ENCODE measurements at regions not wholly inside any gene's neighbourhood (a gene's known extent, or its start where the extent isn't known, plus 50 kb on each side); places are given as distances from the start of the nearest gene placed in this dataset.

DNA sequence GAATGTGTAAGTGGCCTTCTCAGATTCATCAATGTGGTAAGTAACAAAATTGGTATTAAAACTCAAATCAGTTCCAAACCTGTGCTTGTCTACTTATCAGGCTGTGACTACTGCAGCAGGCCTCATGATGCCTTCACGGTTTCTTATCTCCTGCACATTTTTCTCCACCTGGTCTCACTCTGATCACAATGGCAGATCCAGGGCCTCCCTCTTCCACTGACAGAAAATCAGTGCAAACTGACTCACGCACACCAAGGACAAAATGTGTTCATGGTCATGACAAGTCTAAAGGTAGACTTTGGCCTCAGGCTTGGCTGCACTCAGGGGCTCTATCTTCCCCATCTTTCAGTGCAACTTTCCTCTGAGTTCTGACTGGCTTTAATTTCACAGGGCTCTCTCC lies 56.7 kb upstream of the ATP1A1 start:
- FAIRE-seq: no peak

DNA sequence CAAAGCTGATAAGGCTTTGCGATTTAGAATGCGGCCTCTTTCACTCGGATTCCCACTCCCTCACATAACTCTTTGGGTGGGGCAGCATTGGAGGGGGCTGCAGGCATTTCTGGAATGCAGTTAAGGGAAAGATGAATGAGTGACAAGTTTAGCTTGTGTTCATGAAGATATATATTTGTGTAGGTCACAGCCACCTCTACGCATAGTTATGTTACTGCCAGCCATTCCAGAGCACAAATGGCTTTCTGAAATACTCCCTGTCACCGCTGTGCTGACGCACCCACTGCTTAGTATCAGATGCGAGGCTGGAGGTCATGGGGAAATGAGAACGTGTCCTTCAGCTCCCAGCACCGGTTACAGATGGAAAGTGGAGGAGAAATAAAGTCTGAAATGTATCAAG lies 54.1 kb upstream of the ATP1A1 start:
- no peak for FAIRE-seq
- TF ChIP-seq, protein P1, sequence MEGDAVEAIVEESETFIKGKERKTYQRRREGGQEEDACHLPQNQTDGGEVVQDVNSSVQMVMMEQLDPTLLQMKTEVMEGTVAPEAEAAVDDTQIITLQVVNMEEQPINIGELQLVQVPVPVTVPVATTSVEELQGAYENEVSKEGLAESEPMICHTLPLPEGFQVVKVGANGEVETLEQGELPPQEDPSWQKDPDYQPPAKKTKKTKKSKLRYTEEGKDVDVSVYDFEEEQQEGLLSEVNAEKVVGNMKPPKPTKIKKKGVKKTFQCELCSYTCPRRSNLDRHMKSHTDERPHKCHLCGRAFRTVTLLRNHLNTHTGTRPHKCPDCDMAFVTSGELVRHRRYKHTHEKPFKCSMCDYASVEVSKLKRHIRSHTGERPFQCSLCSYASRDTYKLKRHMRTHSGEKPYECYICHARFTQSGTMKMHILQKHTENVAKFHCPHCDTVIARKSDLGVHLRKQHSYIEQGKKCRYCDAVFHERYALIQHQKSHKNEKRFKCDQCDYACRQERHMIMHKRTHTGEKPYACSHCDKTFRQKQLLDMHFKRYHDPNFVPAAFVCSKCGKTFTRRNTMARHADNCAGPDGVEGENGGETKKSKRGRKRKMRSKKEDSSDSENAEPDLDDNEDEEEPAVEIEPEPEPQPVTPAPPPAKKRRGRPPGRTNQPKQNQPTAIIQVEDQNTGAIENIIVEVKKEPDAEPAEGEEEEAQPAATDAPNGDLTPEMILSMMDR (IDR thresholded peaks at IDR 0.05; ENCODE audit: insufficient read depth, low read length, severe bottlenecking): no peak
- Histone ChIP-seq H3K27me3 (ENCODE audit: control insufficient read depth, insufficient read depth, low read length) (no peaks in the 10 kb centered on the region), H3K36me3 (ENCODE audit: control insufficient read depth, insufficient read depth, low read length) (no peaks in the 10 kb centered on the region), H3K4me3 (ENCODE audit: low read depth, low read length) (no peak overlapping the region)
- DNase-seq (ENCODE audit: low read depth): no peak

More for the DNA sequence above, 56.7 kb upstream of the ATP1A1 start:
- Histone ChIP-seq H3K36me3 (ENCODE audit: control insufficient read depth, insufficient read depth, low read length) (no peaks in the 10 kb centered on the region), H3K4me3 (ENCODE audit: low read depth, low read length) (no peak overlapping the region), H3K27me3 (ENCODE audit: control insufficient read depth, insufficient read depth, low read length) (no peaks in the 10 kb centered on the region)
- DNase-seq (ENCODE audit: low read depth): no peak
- TF ChIP-seq, protein P1 (IDR thresholded peaks at IDR 0.05; ENCODE audit: insufficient read depth, low read length, severe bottlenecking): no peak

- FAIRE-seq (no peak), DNase-seq (ENCODE audit: low read depth) (peak; percentile 10)
- TF ChIP-seq, protein P1 (IDR thresholded peaks at IDR 0.05; ENCODE audit: insufficient read depth, low read length, severe bottlenecking): no peak
- no peaks in the 10 kb centered on the region for H3K27me3 ChIP-seq (ENCODE audit: control insufficient read depth, insufficient read depth, low read length)
- no peak overlapping the region for H3K4me3 ChIP-seq (ENCODE audit: low read depth, low read length)
- H3K36me3 ChIP-seq (ENCODE audit: control insufficient read depth, insufficient read depth, low read length): no peaks in the 10 kb centered on the region
Observed at GRCh38 chr1:116320874-116321273, 52.2 kb upstream of the ATP1A1 start.

DNA sequence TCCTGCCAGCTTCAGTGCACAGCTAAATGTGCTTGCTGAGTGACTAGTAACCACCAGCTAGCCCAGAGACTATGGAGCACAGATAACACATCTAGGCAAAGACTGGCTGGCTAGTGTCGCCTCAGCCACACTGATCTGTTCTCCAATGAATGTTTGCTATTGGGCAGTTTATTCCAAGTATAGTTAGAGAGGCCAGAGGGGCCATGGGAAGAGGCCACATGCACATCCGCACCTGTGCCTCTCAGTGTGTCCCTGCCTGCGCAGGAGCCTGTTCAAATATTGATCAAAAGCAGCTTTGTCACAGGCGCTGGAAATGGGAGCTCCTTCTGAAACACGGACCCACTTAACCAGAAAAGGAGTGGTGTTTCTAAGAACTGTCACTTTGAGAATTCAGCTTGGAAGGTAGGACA lies 51.3 kb upstream of the ATP1A1 start:
- Histone ChIP-seq H3K36me3 (ENCODE audit: control insufficient read depth, insufficient read depth, low read length) (no peaks in the 10 kb centered on the region), H3K4me3 (ENCODE audit: low read depth, low read length) (no peak overlapping the region), H3K27me3 (ENCODE audit: control insufficient read depth, insufficient read depth, low read length) (no peaks in the 10 kb centered on the region)
- FAIRE-seq (no peak), DNase-seq (ENCODE audit: low read depth) (no peak)
- TF ChIP-seq, protein P1 (IDR thresholded peaks at IDR 0.05; ENCODE audit: insufficient read depth, low read length, severe bottlenecking): no peak

DNA sequence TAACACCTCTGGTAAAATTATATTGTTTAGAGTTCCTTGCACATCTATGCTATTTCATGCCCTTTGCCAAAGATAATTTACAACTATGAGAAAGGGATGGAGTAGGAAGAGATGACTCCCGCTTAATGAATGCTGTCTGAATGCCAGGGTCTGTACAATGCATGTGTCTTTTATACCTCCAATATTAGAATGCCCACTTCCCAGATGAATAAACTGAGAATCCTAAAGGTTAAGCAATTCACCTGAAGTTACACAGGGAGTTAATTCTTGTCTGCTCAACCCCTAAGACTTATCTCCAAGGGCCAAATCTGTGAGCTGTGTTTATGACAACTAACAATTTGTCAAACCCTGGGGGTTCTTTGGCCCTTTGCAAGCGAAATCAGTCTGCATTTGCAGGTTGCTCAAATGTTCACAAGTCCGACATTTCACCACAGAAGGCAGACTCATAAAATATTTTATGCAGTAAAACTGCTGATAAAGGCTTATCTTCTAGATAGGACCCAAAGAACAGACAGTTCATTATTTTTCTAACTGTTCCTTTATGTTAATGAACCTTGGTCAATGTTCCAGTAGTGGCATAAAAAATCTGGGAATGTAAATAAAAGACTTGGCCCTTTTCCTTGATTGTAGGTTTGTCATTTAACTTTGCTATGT lies 50.2 kb upstream of the ATP1A1 start:
- FAIRE-seq: no peak

More for the DNA sequence above, 50.2 kb upstream of the ATP1A1 start:
- DNase-seq (ENCODE audit: low read depth): no peak
- Histone ChIP-seq H3K36me3 (ENCODE audit: control insufficient read depth, insufficient read depth, low read length) (no peaks in the 10 kb centered on the region), H3K27me3 (ENCODE audit: control insufficient read depth, insufficient read depth, low read length) (no peaks in the 10 kb centered on the region), H3K4me3 (ENCODE audit: low read depth, low read length) (no peak overlapping the region)
- TF ChIP-seq, protein P1 (IDR thresholded peaks at IDR 0.05; ENCODE audit: insufficient read depth, low read length, severe bottlenecking): no peak
